ENCODE measurements at regions not wholly inside any gene's neighbourhood (a gene's known extent, or its start where the extent isn't known, plus 50 kb on each side); places are given as distances from the start of the nearest gene placed in this dataset.

- TF ChIP-seq, protein P1, sequence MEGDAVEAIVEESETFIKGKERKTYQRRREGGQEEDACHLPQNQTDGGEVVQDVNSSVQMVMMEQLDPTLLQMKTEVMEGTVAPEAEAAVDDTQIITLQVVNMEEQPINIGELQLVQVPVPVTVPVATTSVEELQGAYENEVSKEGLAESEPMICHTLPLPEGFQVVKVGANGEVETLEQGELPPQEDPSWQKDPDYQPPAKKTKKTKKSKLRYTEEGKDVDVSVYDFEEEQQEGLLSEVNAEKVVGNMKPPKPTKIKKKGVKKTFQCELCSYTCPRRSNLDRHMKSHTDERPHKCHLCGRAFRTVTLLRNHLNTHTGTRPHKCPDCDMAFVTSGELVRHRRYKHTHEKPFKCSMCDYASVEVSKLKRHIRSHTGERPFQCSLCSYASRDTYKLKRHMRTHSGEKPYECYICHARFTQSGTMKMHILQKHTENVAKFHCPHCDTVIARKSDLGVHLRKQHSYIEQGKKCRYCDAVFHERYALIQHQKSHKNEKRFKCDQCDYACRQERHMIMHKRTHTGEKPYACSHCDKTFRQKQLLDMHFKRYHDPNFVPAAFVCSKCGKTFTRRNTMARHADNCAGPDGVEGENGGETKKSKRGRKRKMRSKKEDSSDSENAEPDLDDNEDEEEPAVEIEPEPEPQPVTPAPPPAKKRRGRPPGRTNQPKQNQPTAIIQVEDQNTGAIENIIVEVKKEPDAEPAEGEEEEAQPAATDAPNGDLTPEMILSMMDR (conservative IDR thresholded peaks at IDR 0.05; ENCODE audit: low read depth in 2 of 2): peak; percentile 70 to 83
- TF ChIP-seq CREB1 (CRISPR knock-in tag; IDR thresholded peaks at IDR 0.05; ENCODE audit: low read depth): no peak
- no peak for TF ChIP-seq POLR2AphosphoS5 (IDR thresholded peaks at IDR 0.05; ENCODE audit: low read depth)
- TF ChIP-seq STAT1 (IDR thresholded peaks at IDR 0.05; ENCODE audit: unreplicated experiment): no peak
- TF ChIP-seq EZH2 (IDR thresholded peaks at IDR 0.05; ENCODE audit: low read depth, unreplicated experiment): no peak
- TF ChIP-seq REST (IDR thresholded peaks at IDR 0.05; ENCODE audit: unreplicated experiment): no peak
- TF ChIP-seq NANOG (IDR thresholded peaks at IDR 0.05; ENCODE audit: borderline replicate concordance): no peak
- no peak for TF ChIP-seq EZH2phosphoT487 (IDR thresholded peaks at IDR 0.05; ENCODE audit: unreplicated experiment)
Measured at GRCh38 chr16:6146874-6147425, 1049.4 kb upstream of the EEF2KMT start.
